Hepatocyte (in vitro differentiated cells): ENCODE measurements at regions not wholly inside any gene's neighbourhood (a gene's known extent, or its start where the extent isn't known, plus 50 kb on each side); places are given as distances from the start of the nearest gene placed in this dataset.

Experiments
- DNase-seq: peaks from one replicate; pipeline ENCODE4 v3.0.0-alpha.2; 2016; ENCODE audit warnings: low spot score
- H2AFZ ChIP-seq: fragments of 200-600 bp; sonication (generic); 2 replicates; pipeline ENCODE4 v1.6.0; 2016; ENCODE audit warnings: antibody characterized with exemption, mild to moderate bottlenecking
- H3K27ac ChIP-seq: fragments of 200-600 bp; sonication (generic); 2 replicates; pipeline ENCODE4 v1.5.1; 2016; ENCODE audit warnings: mild to moderate bottlenecking
- H3K27me3 ChIP-seq: fragments of 200-600 bp; sonication (generic); 2 replicates; pipeline ENCODE4 v1.6.1; 2016
- H3K36me3 ChIP-seq: fragments of 200-600 bp; sonication (generic); replicated peaks from 2 replicates; pipeline ENCODE4 v1.5.1; 2016; ENCODE audit warnings: low read depth; ENCODE audit not compliant: insufficient read depth
- H3K4me1 ChIP-seq: fragments of 200-600 bp; sonication (generic); 2 replicates; pipeline ENCODE4 v1.5.1; 2016; ENCODE audit warnings: mild to moderate bottlenecking, moderate library complexity; ENCODE audit not compliant: insufficient read depth
- H3K4me2 ChIP-seq: fragments of 200-600 bp; sonication (generic); 2 replicates; pipeline ENCODE4 v1.6.0; 2016
- H3K4me3 ChIP-seq: fragments of 200-600 bp; sonication (generic); 2 replicates; pipeline ENCODE4 v1.5.1; 2016; ENCODE audit warnings: mild to moderate bottlenecking
- H3K79me2 ChIP-seq: fragments of 200-600 bp; sonication (generic); 2 replicates; pipeline ENCODE4 v1.6.0; 2017; ENCODE audit warnings: mild to moderate bottlenecking
- H3K9me2 ChIP-seq: fragments of 200-600 bp; sonication (generic); replicated peaks from 2 replicates; pipeline ENCODE4 v1.6.0; 2017; ENCODE audit warnings: mild to moderate bottlenecking; ENCODE audit not compliant: insufficient read depth
- H3K9me3 ChIP-seq: fragments of 200-600 bp; sonication (generic); 2 replicates; pipeline ENCODE4 v1.5.1; 2016; ENCODE audit warnings: low read depth, mild to moderate bottlenecking
- H4K20me1 ChIP-seq: fragments of 200-600 bp; sonication (generic); 2 replicates; pipeline ENCODE4 v1.6.0; 2016; ENCODE audit warnings: mild to moderate bottlenecking; ENCODE audit not compliant: insufficient read depth, poor library complexity, severe bottlenecking
- CTCF ChIP-seq: fragments of 200-600 bp; sonication (generic); IDR thresholded peaks from 2 replicates; pipeline ENCODE4 v1.5.1; 2016; ENCODE audit warnings: antibody characterized with exemption, mild to moderate bottlenecking; ENCODE audit not compliant: poor library complexity
- EZH2 ChIP-seq: fragments of 200-600 bp; sonication (generic); IDR thresholded peaks from 2 replicates; pipeline ENCODE4 v1.6.1; 2016; ENCODE audit warnings: antibody characterized with exemption, mild to moderate bottlenecking, borderline replicate concordance
- EZH2phosphoT487 ChIP-seq: fragments of 200-600 bp; sonication (generic); IDR thresholded peaks from one replicate; pipeline ENCODE4 v1.6.1; 2018; ENCODE audit warnings: antibody characterized with exemption, mild to moderate bottlenecking, low read depth, moderate library complexity; ENCODE audit not compliant: unreplicated experiment, severe bottlenecking
- WGBS: methylation state at CpG from one replicate; pipeline ENCODE4 v1.1.6; 2016; ENCODE audit warnings: low lambda C conversion rate; ENCODE audit errors: missing lambda C conversion rate; 5-methylcytosine and 5-hydroxymethylcytosine counted together

GRCh38 chr1:91582431-91582921 lies 81.8 kb downstream of the CDC7 start:
- DNase-seq: peak; percentile 65
- H2AFZ ChIP-seq: no peak overlapping the region
- no peaks in the 10 kb centered on the region for H3K79me2 ChIP-seq
- H3K27ac ChIP-seq: peak overlapping the region; percentile 82
- no peaks in the 10 kb centered on the region for H3K9me3 ChIP-seq
- H3K4me3 ChIP-seq: no peak overlapping the region
- H3K4me2 ChIP-seq: peak overlapping the region; percentile 26
- no peaks in the 10 kb centered on the region for H3K9me2 ChIP-seq
- H3K36me3 ChIP-seq: no peaks in the 10 kb centered on the region
- WGBS: 40% methylated on average over 4 of the region's 4 CpGs
- TF ChIP-seq EZH2phosphoT487: no peak
- TF ChIP-seq EZH2: no peak
- no peak for TF ChIP-seq CTCF
- no peaks in the 10 kb centered on the region for H4K20me1 ChIP-seq
- no peaks in the 10 kb centered on the region for H3K27me3 ChIP-seq
- H3K4me1 ChIP-seq: peaks cover 35% of the 10 kb centered on the region

- H4K20me1 ChIP-seq: no peaks in the 10 kb centered on the region
- no peak overlapping the region for H2AFZ ChIP-seq
- H3K4me1 ChIP-seq: peaks cover 29% of the 10 kb centered on the region
- DNase-seq: no peak
- H3K27me3 ChIP-seq: no peaks in the 10 kb centered on the region
- H3K27ac ChIP-seq: peak overlapping the region; percentile 74
- no peaks in the 10 kb centered on the region for H3K9me3 ChIP-seq
- H3K4me3 ChIP-seq: no peak overlapping the region
- TF ChIP-seq EZH2: no peak
- TF ChIP-seq CTCF: no peak
- TF ChIP-seq EZH2phosphoT487: no peak
- H3K79me2 ChIP-seq: no peaks in the 10 kb centered on the region
- H3K9me2 ChIP-seq: no peaks in the 10 kb centered on the region
- WGBS: 51% methylated on average over 7 of the region's 7 CpGs
- no peaks in the 10 kb centered on the region for H3K36me3 ChIP-seq
- peak overlapping the region; percentile 26 for H3K4me2 ChIP-seq
Measured at GRCh38 chr1:91583326-91583755, 82.7 kb downstream of the CDC7 start.

GRCh38 chr1:91584309-91584708 lies 83.7 kb downstream of the CDC7 start:
- Histone ChIP-seq H3K79me2 (no peaks in the 10 kb centered on the region), H2AFZ (no peak overlapping the region), H3K27ac (no peak overlapping the region), H3K4me3 (no peak overlapping the region), H3K4me2 (no peak overlapping the region), H4K20me1 (no peaks in the 10 kb centered on the region), H3K9me2 (no peaks in the 10 kb centered on the region), H3K4me1 (peaks cover 22% of the 10 kb centered on the region), H3K9me3 (no peaks in the 10 kb centered on the region), H3K27me3 (no peaks in the 10 kb centered on the region), H3K36me3 (no peaks in the 10 kb centered on the region)
- DNase-seq: no peak
- WGBS: 82% methylated on average over 4 of the region's 4 CpGs
- no peak for TF ChIP-seq EZH2
- no peak for TF ChIP-seq EZH2phosphoT487
- TF ChIP-seq CTCF: no peak

- no peak overlapping the region for H2AFZ ChIP-seq
- no peaks in the 10 kb centered on the region for H3K9me2 ChIP-seq
- H4K20me1 ChIP-seq: no peaks in the 10 kb centered on the region
- H3K36me3 ChIP-seq: no peaks in the 10 kb centered on the region
- TF ChIP-seq EZH2phosphoT487 (no peak), EZH2 (no peak), CTCF (no peak)
- no peaks in the 10 kb centered on the region for H3K9me3 ChIP-seq
- no peak overlapping the region for H3K27ac ChIP-seq
- H3K4me1 ChIP-seq: peaks cover 16% of the 10 kb centered on the region
- H3K4me3 ChIP-seq: no peak overlapping the region
- 77% methylated on average over 4 of the region's 4 CpGs for WGBS
- no peaks in the 10 kb centered on the region for H3K79me2 ChIP-seq
- H3K27me3 ChIP-seq: no peaks in the 10 kb centered on the region
- no peak for DNase-seq
- no peak overlapping the region for H3K4me2 ChIP-seq
Measured at GRCh38 chr1:91584878-91585277, 84.2 kb downstream of the CDC7 start.
